CD14-positive monocyte (primary cell): ENCODE measurements at regions not wholly inside any gene's neighbourhood (a gene's known extent, or its start where the extent isn't known, plus 50 kb on each side); places are given as distances from the start of the nearest gene placed in this dataset.

ENCODE experiments used
- DNase-seq, 3 donors: peaks; one replicate each; pipeline ENCODE4 v3.0.0-alpha.2; 2011 to 2022
- H2AFZ ChIP-seq: 2 replicates; pipeline ENCODE4 v1.6.0; 2012; ENCODE audit warnings: mild to moderate bottlenecking, low read depth, low read length, inconsistent platforms; ENCODE audit not compliant: insufficient read depth, poor library complexity, severe bottlenecking
- H3K27ac ChIP-seq, 2 donors: 1 replicate in 1 of 2; 2 replicates in 1 of 2; pipeline ENCODE4 v1.5.1; 2012 to 2013; ENCODE audit warnings: low read length in 2 of 2, control low read depth in 1 of 2, inconsistent platforms in 1 of 2, low read depth in 1 of 2, mild to moderate bottlenecking in 1 of 2
- H3K27me3 ChIP-seq, 2 donors: one replicate each; pipeline versions ENCODE4 v1.6.0 to v1.6.1; 2011 to 2013; ENCODE audit warnings: low read length in 2 of 2; ENCODE audit not compliant: control insufficient read depth in 2 of 2, insufficient read depth in 2 of 2
- H3K36me3 ChIP-seq, 2 donors: replicated peaks in 1 of 2; 1 replicate in 1 of 2; 2 replicates in 1 of 2; pipeline versions ENCODE4 v1.5.1 to v1.6.1; 2012 to 2013; ENCODE audit warnings: low read length in 2 of 2, control low read depth in 1 of 2, inconsistent platforms in 1 of 2, mild to moderate bottlenecking in 1 of 2; ENCODE audit not compliant: insufficient read depth in 2 of 2, control insufficient read depth in 1 of 2
- H3K4me1 ChIP-seq, 2 donors: 1 replicate in 1 of 2; 2 replicates in 1 of 2; pipeline versions ENCODE4 v1.5.1 to v1.6.1; 2012 to 2013; ENCODE audit warnings: low read length in 2 of 2, control low read depth in 1 of 2, inconsistent platforms in 1 of 2, mild to moderate bottlenecking in 1 of 2, moderate library complexity in 1 of 2; ENCODE audit not compliant: insufficient read depth in 2 of 2, control insufficient read depth in 1 of 2
- H3K4me2 ChIP-seq: replicated peaks from 2 replicates; pipeline ENCODE3; 2012; ENCODE audit warnings: low read length, moderate library complexity, mild to moderate bottlenecking; ENCODE audit not compliant: poor library complexity, severe bottlenecking; ENCODE audit errors: extremely low read depth
- H3K4me3 ChIP-seq, 3 experiments: fragments of 200-600 bp in 1 of 3; sonication (generic) in 1 of 3; replicated peaks in 1 of 3; 1 replicate in 2 of 3; 2 replicates in 1 of 3; pipeline ENCODE4 v1.5.1; 2011 to 2013; ENCODE audit warnings: low read length in 3 of 3, mild to moderate bottlenecking in 3 of 3, control low read depth in 2 of 3, low read depth in 2 of 3, inconsistent platforms in 1 of 3, moderate library complexity in 1 of 3
- H3K79me2 ChIP-seq: 2 replicates; pipeline ENCODE4 v1.6.0; 2012; ENCODE audit warnings: mild to moderate bottlenecking, control low read depth, inconsistent platforms, low read length, moderate library complexity; ENCODE audit not compliant: insufficient read depth
- H3K9ac ChIP-seq: 2 replicates; pipeline ENCODE4 v1.6.0; 2017; ENCODE audit warnings: low read length, mild to moderate bottlenecking; ENCODE audit not compliant: insufficient read depth, poor library complexity, severe bottlenecking
- H3K9me3 ChIP-seq, 2 donors: replicated peaks in 1 of 2; 1 replicate in 1 of 2; 2 replicates in 1 of 2; pipeline versions ENCODE4 v1.5.1 to v1.6.1; 2012 to 2013; ENCODE audit warnings: low read length in 2 of 2, control low read depth in 1 of 2; ENCODE audit not compliant: control insufficient read depth in 1 of 2, insufficient read depth in 1 of 2
- H4K20me1 ChIP-seq: 2 replicates; pipeline ENCODE4 v1.6.0; 2012; ENCODE audit warnings: mild to moderate bottlenecking, low read length, control low read depth, moderate library complexity; ENCODE audit not compliant: insufficient read depth
- H3K27ac Mint-ChIP-seq, 7 donors: one replicate each; pipeline ENCODE4 v1.8.0; 2020; ENCODE audit warnings: mild to moderate bottlenecking in 7 of 7, mixed read lengths in 7 of 7, moderate library complexity in 6 of 7, inconsistent platforms in 2 of 7
- H3K27me3 Mint-ChIP-seq, 3 donors: one replicate each; pipeline ENCODE4 v1.8.0; 2021 to 2022; ENCODE audit warnings: low read depth in 3 of 3, mild to moderate bottlenecking in 3 of 3, mixed read lengths in 3 of 3, moderate library complexity in 3 of 3, inconsistent platforms in 1 of 3
- H3K36me3 Mint-ChIP-seq, 2 donors: one replicate each; pipeline ENCODE4 v1.8.0; 2020; ENCODE audit warnings: mixed read lengths in 2 of 2, inconsistent platforms in 1 of 2, mild to moderate bottlenecking in 1 of 2
- H3K4me1 Mint-ChIP-seq: one replicate; pipeline ENCODE4 v1.8.0; 2020; ENCODE audit warnings: mild to moderate bottlenecking, mixed read lengths
- H3K4me3 Mint-ChIP-seq, 2 donors: one replicate each; pipeline ENCODE4 v1.8.0; 2020; ENCODE audit warnings: mild to moderate bottlenecking in 2 of 2, mixed read lengths in 2 of 2, moderate library complexity in 1 of 2
- H3K9me3 Mint-ChIP-seq, 7 donors: one replicate each; pipeline ENCODE4 v1.8.0; 2020 to 2022; ENCODE audit warnings: mixed read lengths in 7 of 7, mild to moderate bottlenecking in 6 of 7, moderate library complexity in 6 of 7, inconsistent platforms in 2 of 7
- CTCF ChIP-seq: fragments of 200-600 bp; IDR thresholded peaks from one replicate; pipeline ENCODE4 v1.8.0; 2022; ENCODE audit warnings: antibody characterized with exemption, mild to moderate bottlenecking
- WGBS: methylation state at CpG from one replicate; pipeline ENCODE4 v1.1.5; 2013; ENCODE audit warnings: missing lambda C conversion rate; ENCODE audit not compliant: insufficient coverage; 5-methylcytosine and 5-hydroxymethylcytosine counted together
- intact Hi-C, 2 donors: fragments of 100-400 bp; cut with micrococcal nuclease; formaldehyde crosslinking; loops; one replicate each; pipeline versions ENCODE4 v1.15.0 to v1.15.1; 2023

GRCh38 chr7:155386608-155387007 lies 71.3 kb upstream of the EN2 start:
- 83% methylated on average over 8 of the region's 10 CpGs for WGBS
- Histone ChIP-seq H3K79me2 (no peaks in the 10 kb centered on the region), H3K4me1 (peaks cover 8 to 11% of the 10 kb centered on the region in 2 donors), H3K36me3 (no peaks in the 10 kb centered on the region), H3K4me3 (no peak overlapping the region), H4K20me1 (no peaks in the 10 kb centered on the region), H3K27me3 (peaks cover 13 to 53% of the 10 kb centered on the region in 2 donors), H3K4me2 (no peak overlapping the region), H3K27ac (no peak overlapping the region), H2AFZ (no peak overlapping the region), H3K9me3 (peaks cover 0 to 3% of the 10 kb centered on the region in 2 donors), H3K9ac (no peak overlapping the region)
- TF ChIP-seq CTCF, result no peak
- H3K36me3 Mint-ChIP-seq, result peaks cover 0 to 6% of the 10 kb centered on the region in 2 donors
- intact Hi-C loops, result no loop called here
- no peak overlapping the region for H3K27ac Mint-ChIP-seq
- H3K4me3 Mint-ChIP-seq, result peak overlapping the region in 1 of 2 donors; percentile 37
- no peak for DNase-seq
- H3K9me3 Mint-ChIP-seq, result peaks cover 0 to 6% (median 3%) of the 10 kb centered on the region in 7 donors
- H3K4me1 Mint-ChIP-seq, result peaks cover 4% of the 10 kb centered on the region
- H3K27me3 Mint-ChIP-seq, result peaks cover 54 to 82% (median 66%) of the 10 kb centered on the region in 3 donors

- no peaks in the 10 kb centered on the region for H3K79me2 ChIP-seq
- peaks cover 3 to 6% of the 10 kb centered on the region in 2 donors for H3K4me1 ChIP-seq
- no peaks in the 10 kb centered on the region for H4K20me1 ChIP-seq
- Mint-ChIP-seq H3K4me3 (peak overlapping the region in 1 of 2 donors; percentile 65), H3K4me1 (no peaks in the 10 kb centered on the region), H3K36me3 (peaks cover 0 to 3% of the 10 kb centered on the region in 2 donors), H3K9me3 (peaks cover 0 to 3% (median 0%) of the 10 kb centered on the region in 7 donors), H3K27ac (no peak overlapping the region), H3K27me3 (peaks cover 52 to 77% (median 63%) of the 10 kb centered on the region in 3 donors)
- no peak overlapping the region for H3K27ac ChIP-seq
- H3K4me3 ChIP-seq, result no peak overlapping the region
- H2AFZ ChIP-seq, result no peak overlapping the region
- no peak overlapping the region for H3K4me2 ChIP-seq
- H3K9ac ChIP-seq, result no peak overlapping the region
- WGBS, result 54% methylated on average over 7 of the region's 16 CpGs
- H3K9me3 ChIP-seq, result no peaks in the 10 kb centered on the region
- intact Hi-C loops, result no loop called here
- TF ChIP-seq CTCF, result no peak
- no peaks in the 10 kb centered on the region for H3K36me3 ChIP-seq
- H3K27me3 ChIP-seq, result peaks cover 10 to 49% of the 10 kb centered on the region in 2 donors
- no peak for DNase-seq
These were observed 70.8 kb upstream of the EN2 start for GRCh38 chr7:155387066-155387620.
